PC-3 (cell line): ENCODE measurements at regions not wholly inside any gene's neighbourhood (a gene's known extent, or its start where the extent isn't known, plus 50 kb on each side); places are given as distances from the start of the nearest gene placed in this dataset.

ENCODE experiments used
- EZH2 ChIP-seq: fragments of 300-600 bp; sonication (generic); IDR thresholded peaks from one replicate; pipeline ENCODE4 v1.6.1; 2017; ENCODE audit warnings: antibody characterized with exemption, mild to moderate bottlenecking, low read length; ENCODE audit not compliant: unreplicated experiment
- EZH2phosphoT487 ChIP-seq: fragments of 300-600 bp; sonication (generic); IDR thresholded peaks from 2 replicates; pipeline ENCODE4 v1.6.1; 2018; ENCODE audit warnings: mild to moderate bottlenecking, antibody characterized with exemption, low read length, borderline replicate concordance
- TF ChIP-seq, protein P1 (sequence below): fragments of 300-600 bp; sonication (generic); conservative IDR thresholded peaks from 2 replicates; pipeline ENCODE4 v1.5.1; 2017; ENCODE audit warnings: antibody characterized with exemption, low read depth, mild to moderate bottlenecking, low read length

DNA sequence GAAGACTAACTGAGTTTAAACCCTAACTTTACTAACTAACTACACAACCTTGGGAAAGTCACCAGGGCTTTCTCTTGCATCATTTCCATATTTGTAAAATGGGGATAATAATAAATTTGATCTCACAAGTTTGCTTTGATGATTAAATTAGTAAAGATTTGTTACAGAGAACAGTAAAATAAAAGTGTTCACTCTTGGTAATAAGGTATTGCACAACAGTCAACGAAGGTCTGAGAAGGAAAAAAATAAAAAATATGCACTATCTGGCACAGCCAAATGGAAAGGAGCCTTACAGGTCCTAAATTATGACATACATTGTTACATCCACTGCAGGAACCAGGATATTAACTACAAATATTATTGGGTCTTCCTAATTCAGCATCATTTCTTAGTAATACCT is 160.0 kb upstream of the TMEM161B start:
- TF ChIP-seq, protein P1, sequence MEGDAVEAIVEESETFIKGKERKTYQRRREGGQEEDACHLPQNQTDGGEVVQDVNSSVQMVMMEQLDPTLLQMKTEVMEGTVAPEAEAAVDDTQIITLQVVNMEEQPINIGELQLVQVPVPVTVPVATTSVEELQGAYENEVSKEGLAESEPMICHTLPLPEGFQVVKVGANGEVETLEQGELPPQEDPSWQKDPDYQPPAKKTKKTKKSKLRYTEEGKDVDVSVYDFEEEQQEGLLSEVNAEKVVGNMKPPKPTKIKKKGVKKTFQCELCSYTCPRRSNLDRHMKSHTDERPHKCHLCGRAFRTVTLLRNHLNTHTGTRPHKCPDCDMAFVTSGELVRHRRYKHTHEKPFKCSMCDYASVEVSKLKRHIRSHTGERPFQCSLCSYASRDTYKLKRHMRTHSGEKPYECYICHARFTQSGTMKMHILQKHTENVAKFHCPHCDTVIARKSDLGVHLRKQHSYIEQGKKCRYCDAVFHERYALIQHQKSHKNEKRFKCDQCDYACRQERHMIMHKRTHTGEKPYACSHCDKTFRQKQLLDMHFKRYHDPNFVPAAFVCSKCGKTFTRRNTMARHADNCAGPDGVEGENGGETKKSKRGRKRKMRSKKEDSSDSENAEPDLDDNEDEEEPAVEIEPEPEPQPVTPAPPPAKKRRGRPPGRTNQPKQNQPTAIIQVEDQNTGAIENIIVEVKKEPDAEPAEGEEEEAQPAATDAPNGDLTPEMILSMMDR, result no peak
- TF ChIP-seq EZH2phosphoT487 (no peak), EZH2 (no peak)
